ENCODE measurements at regions not wholly inside any gene's neighbourhood (a gene's known extent, or its start where the extent isn't known, plus 50 kb on each side); places are given as distances from the start of the nearest gene placed in this dataset.
"Not testable (repeated sequence)": the region's sequence is repeated elsewhere in the genome, so short reads cannot be mapped to it uniquely, and the experiment has no call there.

GRCh38 chr4:160745126-160745525 is 1418.7 kb downstream of the FSTL5 start (continued):
- TF ChIP-seq CTCF (IDR thresholded peaks at IDR 0.05 in 2 of 3, conservative IDR thresholded peaks at IDR 0.05 in 1 of 3; ENCODE audit: borderline replicate concordance in 1 of 3, insufficient read depth in 1 of 3, low read depth in 2 of 3, low read length in 2 of 3): no peak
- no peak for TF ChIP-seq ATF3 (IDR thresholded peaks at IDR 0.05)
- TF ChIP-seq FOSL1 (IDR thresholded peaks at IDR 0.05; ENCODE audit: low read depth): no peak
- TF ChIP-seq SRF (IDR thresholded peaks at IDR 0.05; ENCODE audit: low read depth): no peak
- no peak for TF ChIP-seq ZFX (IDR thresholded peaks at IDR 0.05)
- TF ChIP-seq POLR2AphosphoS5 (IDR thresholded peaks at IDR 0.05; ENCODE audit: low read depth, low read length): no peak
- TF ChIP-seq SP1 (IDR thresholded peaks at IDR 0.05; ENCODE audit: low read depth): no peak
- no peak for TF ChIP-seq EGR1 (IDR thresholded peaks at IDR 0.05; ENCODE audit: low read depth)
- TF ChIP-seq ELF1 (IDR thresholded peaks at IDR 0.05; ENCODE audit: borderline replicate concordance, low read depth): no peak
- no peak for TF ChIP-seq YY1 (IDR thresholded peaks at IDR 0.05; ENCODE audit: extremely low read depth, insufficient replicate concordance, low read depth, low read length)

GRCh38 chr4:160746585-160746984 is 1417.2 kb downstream of the FSTL5 start:
- H3K9ac ChIP-seq (ENCODE audit: low read length); H3K27me3 ChIP-seq (ENCODE audit: insufficient read depth, low read length); DNase-seq (ENCODE audit: low read depth, low spot score); CTCF ChIA-PET; H3K27ac ChIP-seq (ENCODE audit: low read depth, low read length); H2AFZ ChIP-seq (ENCODE audit: low read depth, low read length, poor library complexity, severe bottlenecking); intact Hi-C loops (cut with micrococcal nuclease); POLR2A ChIA-PET; BruUV-seq (replicated peaks); H3K9me2 ChIP-seq (ENCODE audit: insufficient read depth); RAD21 ChIA-PET (ENCODE audit: low non-redundant PET in 1 of 2, low total read pairs in 2 of 2, uncharacterized antibody in 2 of 2, unreplicated experiment in 2 of 2); H3K36me3 ChIP-seq (ENCODE audit: control insufficient read depth in 1 of 2, insufficient read depth in 2 of 2, low read length in 2 of 2); H3K79me2 ChIP-seq (ENCODE audit: insufficient read depth, low read length); H3K9me3 ChIP-seq (ENCODE audit: control insufficient read depth in 1 of 2, insufficient read depth in 1 of 2, low read depth in 1 of 2, low read length in 2 of 2); H4K20me1 ChIP-seq (ENCODE audit: insufficient read depth); H3K4me3 ChIP-seq (replicated peaks in 1 of 2; ENCODE audit: low read depth in 1 of 2, low read length in 2 of 2); H3K4me2 ChIP-seq (ENCODE audit: low read length); ATAC-seq; H3K4me1 ChIP-seq (ENCODE audit: control insufficient read depth in 1 of 2, insufficient read depth in 2 of 2, low read length in 2 of 2): not testable (repeated sequence)

Measured in HCT116 (cell line).